Central memory CD8-positive, alpha-beta T cell (primary cell): ENCODE measurements at regions not wholly inside any gene's neighbourhood (a gene's known extent, or its start where the extent isn't known, plus 50 kb on each side); places are given as distances from the start of the nearest gene placed in this dataset.

Experiments
- ATAC-seq: fragments of 150-1000 bp; cut with Tn5 transposase; replicated peaks from 2 replicates; pipeline ENCODE4 v1.10.0; 2022; ENCODE audit warnings: mild to moderate bottlenecking, moderate FRiP score, moderate number of reproducible peaks; ENCODE audit not compliant: poor library complexity, severe bottlenecking; ENCODE audit errors: extremely low read depth
- DNase-seq, 2 donors: peaks; one replicate each; pipeline ENCODE4 v3.0.0; 2021; ENCODE audit warnings: low spot score in 2 of 2
- H3K27ac Mint-ChIP-seq: one replicate; pipeline ENCODE4 v1.8.0; 2022; ENCODE audit warnings: low read depth, mild to moderate bottlenecking, moderate library complexity, mixed read lengths
- H3K27me3 Mint-ChIP-seq: one replicate; pipeline ENCODE4 v1.8.0; 2022; ENCODE audit warnings: mixed read lengths
- H3K36me3 Mint-ChIP-seq: one replicate; pipeline ENCODE4 v1.8.0; 2022; ENCODE audit warnings: mild to moderate bottlenecking, moderate library complexity, mixed read lengths; ENCODE audit not compliant: insufficient read depth
- H3K4me1 Mint-ChIP-seq: one replicate; pipeline ENCODE4 v1.8.0; 2022; ENCODE audit warnings: mixed read lengths
- H3K4me3 Mint-ChIP-seq: one replicate; pipeline ENCODE4 v1.8.0; 2022; ENCODE audit warnings: mild to moderate bottlenecking, moderate library complexity, mixed read lengths
- H3K9me3 Mint-ChIP-seq: one replicate; pipeline ENCODE4 v1.8.0; 2022; ENCODE audit warnings: mixed read lengths

- Mint-ChIP-seq H3K9me3 (no peaks in the 10 kb centered on the region), H3K27me3 (peaks cover 37% of the 10 kb centered on the region), H3K4me3 (no peak overlapping the region), H3K27ac (no peak overlapping the region), H3K36me3 (no peaks in the 10 kb centered on the region), H3K4me1 (no peaks in the 10 kb centered on the region)
- no peak for ATAC-seq
- DNase-seq = no peak
Observed at GRCh38 chr7:155865830-155866525, 53.7 kb upstream of the SHH start.

- H3K4me3 Mint-ChIP-seq = no peak overlapping the region
- ATAC-seq (no peak), DNase-seq (no peak)
- no peaks in the 10 kb centered on the region for H3K4me1 Mint-ChIP-seq
- H3K36me3 Mint-ChIP-seq = no peaks in the 10 kb centered on the region
- no peaks in the 10 kb centered on the region for H3K9me3 Mint-ChIP-seq
- peaks cover 28% of the 10 kb centered on the region for H3K27me3 Mint-ChIP-seq
- H3K27ac Mint-ChIP-seq = no peak overlapping the region
Observed at GRCh38 chr7:155864991-155865690, 52.9 kb upstream of the SHH start.

GRCh38 chr7:155864271-155864985 is 52.2 kb upstream of the SHH start:
- no peak overlapping the region for H3K27ac Mint-ChIP-seq
- ATAC-seq (no peak), DNase-seq (no peak)
- no peak overlapping the region for H3K4me3 Mint-ChIP-seq
- H3K27me3 Mint-ChIP-seq = peaks cover 25% of the 10 kb centered on the region
- no peaks in the 10 kb centered on the region for H3K4me1 Mint-ChIP-seq
- no peaks in the 10 kb centered on the region for H3K36me3 Mint-ChIP-seq
- no peaks in the 10 kb centered on the region for H3K9me3 Mint-ChIP-seq

GRCh38 chr7:155863721-155864151 is 51.5 kb upstream of the SHH start:
- no peak for ATAC-seq

GRCh38 chr7:155862123-155862892 is 50.0 kb upstream of the SHH start:
- DNase-seq (no peak), ATAC-seq (no peak)
- Mint-ChIP-seq H3K36me3 (no peaks in the 10 kb centered on the region), H3K9me3 (no peaks in the 10 kb centered on the region), H3K4me3 (no peak overlapping the region), H3K27ac (no peak overlapping the region), H3K27me3 (peaks cover 23% of the 10 kb centered on the region), H3K4me1 (no peaks in the 10 kb centered on the region)

More at GRCh38 chr7:155863721-155864151, 51.5 kb upstream of the SHH start:
- no peaks in the 10 kb centered on the region for H3K4me1 Mint-ChIP-seq
- no peaks in the 10 kb centered on the region for H3K36me3 Mint-ChIP-seq
- no peak overlapping the region for H3K27ac Mint-ChIP-seq
- no peak for DNase-seq
- no peak overlapping the region for H3K4me3 Mint-ChIP-seq
- H3K27me3 Mint-ChIP-seq = peaks cover 25% of the 10 kb centered on the region
- no peaks in the 10 kb centered on the region for H3K9me3 Mint-ChIP-seq
